Gastrocnemius medialis (tissue), 4 donors: ENCODE measurements at regions not wholly inside any gene's neighbourhood (a gene's known extent, or its start where the extent isn't known, plus 50 kb on each side); places are given as distances from the start of the nearest gene placed in this dataset.

Experiments
- CTCF ChIP-seq, 5 experiments: fragments of 450-650 bp in 3 of 5; fragments of 200-600 bp in 2 of 5; sonication (generic) in 2 of 5; IDR thresholded peaks in 4 of 5; conservative IDR thresholded peaks in 1 of 5; 1 replicate in 4 of 5; 2 replicates in 1 of 5; pipeline ENCODE4 v1.5.1; 2016 to 2019; ENCODE audit warnings: antibody characterized with exemption in 5 of 5, mild to moderate bottlenecking in 3 of 5, moderate library complexity in 3 of 5
- POLR2A ChIP-seq, 2 donors: fragments of 450-650 bp; IDR thresholded peaks; one replicate each; pipeline ENCODE4 v1.6.1; 2017; ENCODE audit warnings: antibody characterized with exemption in 2 of 2, mild to moderate bottlenecking in 2 of 2, moderate library complexity in 2 of 2

GRCh38 chr2:217462121-217462520 lies 540.7 kb downstream of the TNS1 start:
- TF ChIP-seq CTCF (IDR thresholded peaks at IDR 0.05 in 4 of 5, conservative IDR thresholded peaks at IDR 0.05 in 1 of 5), result no peak
- TF ChIP-seq POLR2A (IDR thresholded peaks at IDR 0.05), result no peak
